H1 (cell line): ENCODE measurements at regions not wholly inside any gene's neighbourhood (a gene's known extent, or its start where the extent isn't known, plus 50 kb on each side); places are given as distances from the start of the nearest gene placed in this dataset.

Experiments
- ASH2L ChIP-seq: fragments of 200-600, 300-600 bp; sonication (generic); IDR thresholded peaks from one replicate; pipeline ENCODE4 v1.7.1; 2017; ENCODE audit warnings: low read length
- ATF3 ChIP-seq: IDR thresholded peaks from 2 replicates; pipeline ENCODE4 v1.6.1; 2011; ENCODE audit warnings: low read depth, mild to moderate bottlenecking, low read length; ENCODE audit not compliant: insufficient read depth
- BCL11A ChIP-seq, 2 experiments: IDR thresholded peaks; one replicate each; pipeline ENCODE4 v1.6.1; 2011; ENCODE audit warnings: low read depth in 2 of 2, low read length in 2 of 2, mild to moderate bottlenecking in 2 of 2
- CBX5 ChIP-seq: fragments of 300-800, 300-1000 bp; sonication (generic); IDR thresholded peaks from 2 replicates; pipeline ENCODE4 v1.7.1; 2016; ENCODE audit warnings: antibody characterized with exemption, low read length, low read depth
- CEBPB ChIP-seq: IDR thresholded peaks from 2 replicates; pipeline ENCODE4 v1.6.1; 2012; ENCODE audit warnings: low read depth, low read length
- CTCF ChIP-seq, 3 experiments: IDR thresholded peaks; 1 replicate in 2 of 3; 2 replicates in 1 of 3; pipeline versions ENCODE4 v1.5.1 to v1.6.1; 2011; ENCODE audit warnings: low read length in 3 of 3, mild to moderate bottlenecking in 3 of 3, inconsistent platforms in 2 of 3, low read depth in 1 of 3, moderate library complexity in 1 of 3; ENCODE audit not compliant: insufficient read depth in 1 of 3; ENCODE audit errors: control extremely low read depth in 1 of 3
- GABPA ChIP-seq: IDR thresholded peaks from 2 replicates; pipeline ENCODE4 v1.6.1; 2011; ENCODE audit warnings: mild to moderate bottlenecking, low read length, moderate library complexity, borderline replicate concordance; ENCODE audit not compliant: insufficient read depth
- GTF2F1 ChIP-seq: IDR thresholded peaks from 2 replicates; pipeline ENCODE4 v1.6.1; 2012; ENCODE audit warnings: low read depth, low read length, improper control_type of control experiment, borderline replicate concordance
- JUND ChIP-seq: IDR thresholded peaks from 2 replicates; pipeline ENCODE4 v1.6.1; 2011; ENCODE audit warnings: mild to moderate bottlenecking, improper control_type of control experiment, low read length
- KDM4A ChIP-seq: IDR thresholded peaks from one replicate; pipeline ENCODE4 v1.7.1; 2012; ENCODE audit warnings: low read depth, mild to moderate bottlenecking, moderate library complexity, low read length, inconsistent platforms; ENCODE audit not compliant: severe bottlenecking
- NRF1 ChIP-seq: IDR thresholded peaks from 2 replicates; pipeline ENCODE4 v1.6.1; 2011; ENCODE audit warnings: mild to moderate bottlenecking, low read depth, low read length, improper control_type of control experiment
- PHF8 ChIP-seq: fragments of 200-600 bp; sonication (generic); conservative IDR thresholded peaks from 2 replicates; pipeline ENCODE4 v1.7.1; 2012; ENCODE audit warnings: low read depth, mild to moderate bottlenecking, inconsistent platforms, low read length, moderate library complexity
- RBBP5 ChIP-seq: IDR thresholded peaks from 2 replicates; pipeline ENCODE4 v1.7.1; 2012; ENCODE audit warnings: low read depth, mild to moderate bottlenecking, inconsistent platforms, low read length, moderate library complexity, borderline replicate concordance
- SAP30 ChIP-seq: fragments of 300-600 bp; sonication (generic); IDR thresholded peaks from 2 replicates; pipeline ENCODE4 v1.7.1; 2012; ENCODE audit warnings: low read length, moderate library complexity, mild to moderate bottlenecking, inconsistent platforms; ENCODE audit not compliant: insufficient read depth, insufficient replicate concordance
- SP1 ChIP-seq: IDR thresholded peaks from 2 replicates; pipeline ENCODE4 v1.6.1; 2011; ENCODE audit warnings: low read depth, low read length
- SRF ChIP-seq: IDR thresholded peaks from 2 replicates; pipeline ENCODE4 v1.6.1; 2011; ENCODE audit warnings: mild to moderate bottlenecking, low read depth, low read length, moderate library complexity
- TCF12 ChIP-seq: IDR thresholded peaks from 2 replicates; pipeline ENCODE4 v1.6.1; 2011; ENCODE audit warnings: low read depth, mild to moderate bottlenecking, low read length
- ZNF274 ChIP-seq: IDR thresholded peaks from 2 replicates; pipeline ENCODE4 v1.7.0; 2012; ENCODE audit warnings: low read length, borderline replicate concordance; ENCODE audit errors: extremely low read depth

GRCh38 chr2:163138947-163139346, 300.4 kb upstream of the KCNH7 start (continued):
- TF ChIP-seq ASH2L (no peak), BCL11A (IDR thresholded peaks at IDR 0.05; ENCODE audit: low read depth in 2 of 2, low read length in 2 of 2) (no peak), TCF12 (no peak), CBX5 (no peak), NRF1 (no peak), SP1 (no peak), RBBP5 (no peak), SRF (no peak), GABPA (no peak), ATF3 (no peak), JUND (no peak), GTF2F1 (no peak), PHF8 (no peak), KDM4A (no peak), SAP30 (no peak), CTCF (IDR thresholded peaks at IDR 0.05; ENCODE audit: control extremely low read depth in 1 of 3, insufficient read depth in 1 of 3, low read depth in 1 of 3, low read length in 3 of 3) (no peak), CEBPB (no peak), ZNF274 (no peak)
